H9 (cell line): ENCODE measurements at regions not wholly inside any gene's neighbourhood (a gene's known extent, or its start where the extent isn't known, plus 50 kb on each side); places are given as distances from the start of the nearest gene placed in this dataset.

ENCODE experiments used
- DNase-seq: peaks from one replicate; pipeline ENCODE4 v3.0.0-alpha.2; 2017
- H2AFZ ChIP-seq: one replicate; pipeline ENCODE4 v1.6.1; 2013; ENCODE audit warnings: mild to moderate bottlenecking, low read length, control low read depth, moderate library complexity
- H2AK5ac ChIP-seq: 2 replicates; pipeline ENCODE4 v1.6.1; 2013; ENCODE audit warnings: low read length, control low read depth, mixed read lengths; ENCODE audit not compliant: insufficient read length
- H2BK120ac ChIP-seq: one replicate; pipeline ENCODE4 v1.6.1; 2013; ENCODE audit warnings: low read depth, mild to moderate bottlenecking, low read length, control low read depth, inconsistent platforms; ENCODE audit not compliant: poor library complexity, severe bottlenecking
- H2BK12ac ChIP-seq: 2 replicates; pipeline ENCODE4 v1.6.1; 2013; ENCODE audit warnings: low read length, control low read depth, mixed read lengths, low read depth; ENCODE audit not compliant: insufficient read length
- H2BK15ac ChIP-seq: 2 replicates; pipeline ENCODE4 v1.6.1; 2013; ENCODE audit warnings: low read depth, low read length, control low read depth
- H2BK20ac ChIP-seq: one replicate; pipeline ENCODE4 v1.6.1; 2013; ENCODE audit warnings: low read depth, mild to moderate bottlenecking, low read length, control low read depth, inconsistent platforms; ENCODE audit not compliant: poor library complexity, severe bottlenecking
- H2BK5ac ChIP-seq: 2 replicates; pipeline ENCODE4 v1.6.1; 2013; ENCODE audit warnings: low read length, control low read depth, mixed read lengths; ENCODE audit not compliant: insufficient read length
- H3K14ac ChIP-seq: 2 replicates; pipeline ENCODE4 v1.6.1; 2013; ENCODE audit warnings: low read length, control low read depth; ENCODE audit not compliant: insufficient read depth
- H3K18ac ChIP-seq: 2 replicates; pipeline ENCODE4 v1.6.1; 2013; ENCODE audit warnings: low read depth, mild to moderate bottlenecking, mixed read lengths, low read length, control low read depth; ENCODE audit not compliant: insufficient read length
- H3K23ac ChIP-seq: 2 replicates; pipeline ENCODE4 v1.6.1; 2013; ENCODE audit warnings: low read length, control low read depth, mixed read lengths, low read depth; ENCODE audit not compliant: insufficient read length
- H3K23me2 ChIP-seq: 2 replicates; pipeline ENCODE4 v1.6.1; 2013; ENCODE audit warnings: low read depth, mild to moderate bottlenecking, mixed read lengths, low read length, control low read depth; ENCODE audit not compliant: insufficient read length, poor library complexity, severe bottlenecking
- H3K27ac ChIP-seq: 2 replicates; pipeline ENCODE4 v1.5.1; 2013; ENCODE audit warnings: low read length, control low read depth, mixed read lengths, low read depth; ENCODE audit not compliant: insufficient read length
- H3K27me3 ChIP-seq: 2 replicates; pipeline ENCODE4 v1.6.1; 2013; ENCODE audit warnings: low read length, control low read depth, inconsistent platforms; ENCODE audit not compliant: insufficient read depth
- H3K4ac ChIP-seq: 2 replicates; pipeline ENCODE4 v1.6.1; 2013; ENCODE audit warnings: low read depth, mild to moderate bottlenecking, control low read depth, inconsistent platforms, low read length, moderate library complexity
- H3K4me1 ChIP-seq: 2 replicates; pipeline ENCODE4 v1.6.1; 2013; ENCODE audit warnings: low read length, control low read depth, inconsistent platforms; ENCODE audit not compliant: insufficient read depth
- H3K4me2 ChIP-seq: 2 replicates; pipeline ENCODE4 v1.6.1; 2013; ENCODE audit warnings: low read length, control low read depth, mixed read lengths; ENCODE audit not compliant: insufficient read length, insufficient read depth
- H3K56ac ChIP-seq: 2 replicates; pipeline ENCODE4 v1.6.1; 2013; ENCODE audit warnings: low read depth, mild to moderate bottlenecking, mixed read lengths, low read length, control low read depth; ENCODE audit not compliant: insufficient read length
- H3K79me1 ChIP-seq: 2 replicates; pipeline ENCODE4 v1.6.1; 2013; ENCODE audit warnings: low read depth, mild to moderate bottlenecking, moderate library complexity, low read length, control low read depth, inconsistent platforms; ENCODE audit not compliant: insufficient read depth, poor library complexity, severe bottlenecking
- H3K79me2 ChIP-seq: 2 replicates; pipeline ENCODE4 v1.6.1; 2013; ENCODE audit warnings: low read length, control low read depth, inconsistent platforms; ENCODE audit not compliant: insufficient read depth
- H3K9ac ChIP-seq: 2 replicates; pipeline ENCODE4 v1.6.1; 2013; ENCODE audit warnings: low read length, control low read depth, mixed read lengths; ENCODE audit not compliant: insufficient read length; ENCODE audit errors: extremely low read depth
- H3K9me3 ChIP-seq: one replicate; pipeline ENCODE4 v1.6.1; 2013; ENCODE audit warnings: low read depth, low read length, inconsistent platforms; ENCODE audit not compliant: control insufficient read depth
- H3T11ph ChIP-seq: one replicate; pipeline ENCODE4 v1.6.1; 2013; ENCODE audit warnings: mild to moderate bottlenecking, low read length, control low read depth, inconsistent platforms
- H4K20me1 ChIP-seq: one replicate; pipeline ENCODE4 v1.6.1; 2013; ENCODE audit not compliant: control insufficient read depth, insufficient read length, insufficient read depth
- H4K5ac ChIP-seq: 2 replicates; pipeline ENCODE4 v1.6.1; 2013; ENCODE audit warnings: low read depth, mild to moderate bottlenecking, mixed read lengths, low read length, control low read depth; ENCODE audit not compliant: insufficient read length
- H4K8ac ChIP-seq: replicated peaks from 2 replicates; pipeline ENCODE4 v1.6.1; 2013; ENCODE audit warnings: low read length, control low read depth, mixed read lengths, low read depth; ENCODE audit not compliant: insufficient read length
- H4K91ac ChIP-seq: 2 replicates; pipeline ENCODE4 v1.6.1; 2013; ENCODE audit warnings: low read depth, mild to moderate bottlenecking, moderate library complexity, mixed read lengths, low read length, control low read depth; ENCODE audit not compliant: insufficient read length
- H3K27ac Mint-ChIP-seq, 3 experiments: 2 replicates in 2 of 3; 3 replicates in 1 of 3; pipeline ENCODE4 v1.8.0; 2020 to 2021; ENCODE audit warnings: mixed read lengths in 3 of 3, mild to moderate bottlenecking in 1 of 3, moderate library complexity in 1 of 3
- H3K27me3 Mint-ChIP-seq: 2 replicates; pipeline ENCODE4 v1.8.0; 2021; ENCODE audit warnings: low read depth, mild to moderate bottlenecking, moderate library complexity, mixed read lengths
- H3K36me3 Mint-ChIP-seq, 3 experiments: 2 replicates in 2 of 3; 3 replicates in 1 of 3; pipeline ENCODE4 v1.8.0; 2020 to 2021; ENCODE audit warnings: low read depth in 3 of 3, mixed read lengths in 3 of 3; ENCODE audit not compliant: insufficient read depth in 1 of 3
- H3K4me1 Mint-ChIP-seq, 2 experiments: 2 replicates each; pipeline ENCODE4 v1.8.0; 2020; ENCODE audit warnings: mixed read lengths in 2 of 2
- H3K4me3 Mint-ChIP-seq, 2 experiments: 2 replicates in 1 of 2; 3 replicates in 1 of 2; pipeline ENCODE4 v1.8.0; 2020 to 2021; ENCODE audit warnings: mild to moderate bottlenecking in 2 of 2, mixed read lengths in 2 of 2, moderate library complexity in 1 of 2
- H3K9me3 Mint-ChIP-seq, 2 experiments: 2 replicates in 1 of 2; 3 replicates in 1 of 2; pipeline ENCODE4 v1.8.0; 2020; ENCODE audit warnings: mild to moderate bottlenecking in 2 of 2, mixed read lengths in 2 of 2, moderate library complexity in 1 of 2
- CTCF ChIP-seq: fragments of 200-600 bp; sonication (generic); conservative IDR thresholded peaks from 3 replicates; pipeline ENCODE4 v1.8.0; 2021; ENCODE audit warnings: antibody characterized with exemption, mild to moderate bottlenecking
- WGBS: extraction: QIAGEN DNeasy Blood & Tissue Kit; methylation state at CpG from one replicate; pipeline ENCODE4 v1.1.7; 2013; ENCODE audit warnings: missing lambda C conversion rate, low lambda C conversion rate, mixed read lengths; ENCODE audit not compliant: insufficient read length; ENCODE audit errors: extremely low coverage; 5-methylcytosine and 5-hydroxymethylcytosine counted together

GRCh38 chr14:83746336-83746735 lies 1783.6 kb upstream of the FLRT2 start:
- WGBS, result no CpG with 5 or more reads among the region's 3 CpGs
- Histone ChIP-seq H3K4ac (no peak overlapping the region), H2BK20ac (no peak overlapping the region), H3K79me2 (no peaks in the 10 kb centered on the region), H3K56ac (no peak overlapping the region), H3K23me2 (no peaks in the 10 kb centered on the region), H2BK120ac (no peak overlapping the region), H3K9ac (no peak overlapping the region), H4K91ac (no peak overlapping the region), H3K4me1 (no peaks in the 10 kb centered on the region), H3T11ph (no peak overlapping the region), H4K8ac (no peak overlapping the region), H4K5ac (no peak overlapping the region), H3K18ac (no peak overlapping the region), H3K9me3 (no peaks in the 10 kb centered on the region), H4K20me1 (no peaks in the 10 kb centered on the region), H3K27me3 (no peaks in the 10 kb centered on the region), H3K79me1 (no peaks in the 10 kb centered on the region), H2BK12ac (no peak overlapping the region), H2BK5ac (no peak overlapping the region), H3K4me2 (no peak overlapping the region), H3K14ac (no peak overlapping the region), H2BK15ac (no peak overlapping the region), H2AK5ac (no peak overlapping the region), H2AFZ (no peak overlapping the region), H3K27ac (no peak overlapping the region), H3K23ac (no peak overlapping the region)
- Mint-ChIP-seq H3K4me1 (0 out of 4 replicates have a peak, but pooled peaks cover 0 to 1% of the 10 kb centered on the region in 2 experiments), H3K4me3 (no peak overlapping the region), H3K36me3 (no peaks in the 10 kb centered on the region), H3K9me3 (peaks cover 0 to 4% of the 10 kb centered on the region in 2 experiments; a peak in 1 of 5 replicates), H3K27me3 (no peaks in the 10 kb centered on the region), H3K27ac (no peak overlapping the region)
- no peak for DNase-seq
- TF ChIP-seq CTCF, result no peak
